ENCODE measurements at regions not wholly inside any gene's neighbourhood (a gene's known extent, or its start where the extent isn't known, plus 50 kb on each side); places are given as distances from the start of the nearest gene placed in this dataset.
"Not testable (repeated sequence)": the region's sequence is repeated elsewhere in the genome, so short reads cannot be mapped to it uniquely, and the experiment has no call there.

- not testable (repeated sequence) for TF ChIP-seq RAD21 (CRISPR knock-in tag; IDR thresholded peaks at IDR 0.05); ZNF598 (CRISPR knock-in tag; IDR thresholded peaks at IDR 0.05; ENCODE audit: borderline replicate concordance); MAFF (IDR thresholded peaks at IDR 0.05; ENCODE audit: low read depth, low read length)
Observed at GRCh38 chr12:107214373-107214773, 121.0 kb upstream of the CRY1 start.
